HG02571 (cell line): ENCODE measurements at regions not wholly inside any gene's neighbourhood (a gene's known extent, or its start where the extent isn't known, plus 50 kb on each side); places are given as distances from the start of the nearest gene placed in this dataset.
"Not testable (repeated sequence)": the region's sequence is repeated elsewhere in the genome, so short reads cannot be mapped to it uniquely, and the experiment has no call there.

Source experiments
- ATAC-seq: cut with Tn5 transposase; IDR thresholded peaks from one replicate; pipeline ENCODE4 v1.9.1; 2021; ENCODE audit warnings: mild to moderate bottlenecking, moderate library complexity; ENCODE audit not compliant: unreplicated experiment

DNA sequence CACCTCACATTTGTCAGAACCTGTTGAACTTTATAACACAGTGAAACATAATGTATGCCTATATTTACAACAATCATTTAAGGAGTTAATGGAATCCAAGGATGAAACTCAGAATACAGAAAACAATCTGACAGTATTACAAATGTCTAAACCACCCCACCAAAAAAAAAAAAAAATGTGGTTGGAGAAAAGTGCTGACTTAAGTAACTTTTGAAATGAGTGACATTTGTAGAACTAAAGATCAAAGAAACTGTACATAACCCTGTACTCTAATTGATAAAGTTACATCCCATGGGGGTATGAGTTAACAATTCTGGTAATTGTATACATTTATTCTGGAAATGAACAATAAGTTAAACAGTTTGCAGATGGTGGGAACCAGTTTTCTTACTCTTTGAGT, 372.1 kb upstream of the TMEFF2 start:
- no peak for ATAC-seq

DNA sequence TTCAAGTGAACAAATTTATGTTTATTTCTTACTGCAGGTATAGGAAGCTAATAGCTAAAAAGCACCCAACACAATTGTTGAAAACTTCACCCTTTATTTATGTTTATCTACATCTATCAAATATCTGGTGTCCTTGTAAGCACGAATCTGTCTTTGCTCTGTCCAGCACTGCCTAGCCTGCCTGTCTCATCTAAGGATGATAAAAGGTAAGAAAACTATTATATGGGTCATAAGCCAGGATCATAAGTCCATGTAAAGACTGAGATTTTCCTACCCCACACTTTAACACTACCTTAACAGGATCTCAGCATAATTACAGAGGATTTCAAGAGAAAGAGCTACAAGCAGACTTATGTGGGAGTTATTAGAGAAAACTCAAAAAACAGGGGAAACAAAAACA, 365.6 kb upstream of the TMEFF2 start:
- ATAC-seq: no peak

DNA sequence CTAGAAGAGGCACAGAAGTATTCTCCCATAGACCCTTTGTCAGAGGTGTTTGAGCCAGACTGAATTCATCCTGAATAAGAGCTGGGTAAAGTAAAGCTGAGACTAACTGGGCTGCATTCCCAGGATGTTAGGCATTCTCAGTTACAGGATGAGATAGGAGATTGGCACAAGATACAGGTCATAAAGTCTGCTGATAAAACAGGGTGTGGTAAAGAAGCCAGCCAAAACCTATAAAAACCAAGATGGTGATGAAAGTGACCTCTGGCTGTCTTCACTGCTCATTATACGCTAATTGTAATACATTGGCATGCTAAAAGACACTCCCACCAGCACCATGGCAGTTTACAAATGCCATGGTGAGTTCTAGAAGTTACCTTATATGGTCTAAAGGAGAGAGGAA, 364.9 kb upstream of the TMEFF2 start:
- no peak for ATAC-seq

DNA sequence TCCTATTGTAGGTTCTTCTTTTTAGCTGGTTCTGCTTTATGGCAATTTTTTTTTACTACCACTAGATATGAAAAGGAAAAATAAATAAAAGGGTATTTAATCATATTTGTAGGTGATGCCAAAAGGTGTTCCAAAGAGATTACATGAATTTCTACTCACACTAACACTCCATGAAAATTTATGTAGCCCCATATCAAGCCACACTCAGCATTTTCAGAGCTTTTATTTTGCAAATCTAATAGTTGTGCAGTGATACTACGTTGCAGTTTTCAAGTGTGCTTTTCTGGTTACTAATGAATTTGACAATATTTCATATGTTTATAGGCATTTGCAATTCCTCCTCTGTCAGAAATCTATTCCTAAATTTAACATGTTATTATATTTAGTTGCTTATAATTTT, 363.9 kb upstream of the TMEFF2 start:
- ATAC-seq: no peak

DNA sequence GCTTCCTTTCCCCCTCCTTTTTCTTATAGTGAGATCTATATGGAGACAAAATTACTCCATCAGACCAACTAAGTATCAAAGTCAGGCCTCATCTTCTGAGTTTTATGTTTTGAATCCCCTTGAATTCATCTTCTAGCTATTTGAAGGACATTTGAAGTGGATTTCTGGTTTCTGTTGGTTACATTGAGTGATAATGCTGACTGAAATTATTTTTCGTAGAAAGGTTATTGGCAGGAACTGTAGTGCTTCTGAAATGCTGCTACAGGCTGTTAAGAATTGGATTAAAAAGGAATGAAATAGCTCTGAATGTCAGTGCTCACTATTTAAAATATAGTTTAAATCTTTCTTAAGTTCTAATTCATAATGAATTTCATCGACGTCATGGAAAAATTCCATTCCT, 361.0 kb upstream of the TMEFF2 start:
- ATAC-seq: no peak

- ATAC-seq: no peak
These were observed 357.0 kb upstream of the TMEFF2 start for GRCh38 chr2:192551760-192552159.

GRCh38 chr2:192546565-192546964, 351.8 kb upstream of the TMEFF2 start:
- ATAC-seq: no peak

DNA sequence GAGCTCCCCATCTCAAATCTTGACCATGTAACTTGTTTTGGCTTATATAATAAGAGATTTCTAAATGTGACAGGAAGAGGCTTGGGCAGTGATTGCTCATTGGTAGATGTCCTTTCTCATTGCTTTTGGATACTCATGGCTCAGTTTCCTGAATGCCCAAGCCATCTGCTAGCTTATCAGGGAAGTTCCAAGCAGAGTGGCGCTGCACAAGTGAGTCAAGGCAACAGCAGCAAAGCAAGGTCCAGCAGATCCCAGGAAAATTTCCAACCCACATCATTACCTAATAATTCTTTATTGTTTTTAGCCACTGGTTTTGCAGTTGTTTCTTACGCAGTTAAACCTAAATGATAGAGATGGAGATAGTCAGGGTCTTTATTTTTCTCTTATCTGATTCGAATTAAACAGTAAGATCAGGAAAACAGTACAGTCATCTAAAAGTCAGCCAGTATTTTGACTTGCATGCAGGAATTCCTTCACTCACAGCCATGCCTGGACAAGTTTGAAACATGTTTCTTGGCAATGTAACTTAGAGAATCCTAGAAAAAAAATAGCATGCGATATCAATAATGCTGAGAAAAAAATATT, 349.7 kb upstream of the TMEFF2 start:
- ATAC-seq: no peak

GRCh38 chr2:192542148-192543066, 347.7 kb upstream of the TMEFF2 start:
- ATAC-seq: not testable (repeated sequence)

- no peak for ATAC-seq
These were observed 344.6 kb upstream of the TMEFF2 start for GRCh38 chr2:192539306-192539705.

GRCh38 chr2:192536922-192537624, 342.3 kb upstream of the TMEFF2 start:
- ATAC-seq: no peak

GRCh38 chr2:192535956-192536921, 341.5 kb upstream of the TMEFF2 start:
- ATAC-seq: no peak

GRCh38 chr2:192534072-192534471, 339.3 kb upstream of the TMEFF2 start:
- no peak for ATAC-seq

DNA sequence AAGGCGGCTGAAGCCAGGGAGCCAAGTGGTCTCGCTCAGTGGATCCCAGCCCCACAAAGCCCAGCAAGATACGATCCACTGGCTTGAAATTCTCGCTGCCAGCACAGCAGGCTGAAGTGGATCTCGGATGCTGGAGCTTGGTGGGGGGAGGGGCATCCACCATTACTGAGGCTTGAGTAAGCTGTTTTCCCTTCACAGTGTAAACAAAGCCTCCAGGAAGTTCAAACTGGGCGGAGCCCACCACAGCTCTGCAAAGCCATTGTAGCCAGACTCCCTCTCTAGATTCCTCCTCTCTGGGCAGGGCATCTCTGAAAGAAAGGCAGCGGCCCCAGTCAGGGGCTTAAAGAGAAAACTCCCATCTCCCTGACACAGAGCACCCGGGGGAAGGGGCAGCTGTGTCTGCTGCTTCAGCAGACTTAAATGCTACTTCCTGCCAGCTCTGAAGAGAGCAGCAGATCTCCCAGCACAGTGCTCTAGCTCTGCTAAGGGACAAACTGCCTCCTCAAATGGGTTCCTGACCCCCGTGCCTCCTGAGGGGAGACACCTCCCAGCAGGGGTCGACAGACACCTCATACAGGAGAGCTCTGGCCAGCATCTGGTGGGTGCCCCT, 330.0 kb upstream of the TMEFF2 start:
- not testable (repeated sequence) for ATAC-seq

- not testable (repeated sequence) for ATAC-seq
These were observed 329.5 kb upstream of the TMEFF2 start for GRCh38 chr2:192524214-192524613.

DNA sequence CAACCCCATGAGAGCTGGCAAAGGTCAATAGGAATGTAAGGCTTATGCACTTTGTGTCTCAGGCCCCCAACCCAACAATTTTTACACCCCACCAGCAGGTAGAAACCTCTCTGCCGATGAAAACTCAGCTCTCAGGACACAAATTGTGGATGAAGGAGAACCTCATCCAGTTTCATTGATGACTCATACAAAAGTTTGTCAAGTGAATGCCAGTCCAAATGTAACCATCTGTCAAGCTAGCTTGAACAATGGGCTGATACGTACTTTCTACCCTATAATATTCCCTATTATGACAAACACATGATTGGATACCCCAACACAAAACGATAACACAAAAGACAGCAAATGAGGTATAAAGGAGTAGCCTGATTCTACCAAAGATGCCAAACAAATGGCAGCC, 321.2 kb upstream of the TMEFF2 start:
- no peak for ATAC-seq

DNA sequence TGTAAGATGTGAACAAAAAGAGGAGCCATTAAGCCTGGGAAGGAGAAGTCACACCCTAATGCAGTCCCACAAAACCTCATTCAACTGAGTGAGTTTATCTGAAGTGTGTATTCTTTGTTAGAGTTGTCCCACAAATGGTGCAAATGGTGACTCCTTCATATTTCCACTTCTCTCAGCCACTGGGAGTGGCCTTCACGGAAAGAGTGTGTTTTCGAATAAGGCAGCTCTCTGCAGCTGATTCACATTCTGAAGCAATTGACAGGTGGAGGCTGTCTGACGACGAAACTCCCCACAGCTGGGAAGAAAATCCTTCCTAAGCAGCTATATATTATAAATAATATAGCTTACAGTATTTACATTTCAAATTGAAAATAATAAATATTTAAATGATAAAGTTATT, 318.8 kb upstream of the TMEFF2 start:
- no peak for ATAC-seq

- not testable (repeated sequence) for ATAC-seq
These were observed 313.2 kb upstream of the TMEFF2 start for GRCh38 chr2:192507836-192508450.

GRCh38 chr2:192500550-192501200, 305.9 kb upstream of the TMEFF2 start:
- ATAC-seq: peak; percentile 88
